ENCODE measurements at regions not wholly inside any gene's neighbourhood (a gene's known extent, or its start where the extent isn't known, plus 50 kb on each side); places are given as distances from the start of the nearest gene placed in this dataset.

DNA sequence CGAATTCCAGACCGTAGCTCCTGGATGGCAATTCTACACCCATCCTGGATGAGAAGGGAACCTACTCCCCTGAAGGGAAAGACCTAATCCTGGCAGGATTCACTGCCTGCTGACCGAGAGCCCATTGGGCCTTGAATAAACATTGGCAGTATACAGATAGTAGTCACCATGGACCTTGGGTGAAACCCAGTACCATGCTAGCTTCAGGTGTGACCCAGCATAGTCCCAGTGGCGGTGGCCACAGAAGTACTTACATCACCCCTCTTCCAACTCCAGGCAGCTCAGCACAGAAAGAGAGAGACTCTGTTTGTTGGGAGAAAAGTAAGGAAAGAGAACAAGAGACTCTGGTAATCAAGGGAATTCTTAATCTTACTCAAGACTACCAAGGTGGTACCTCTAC lies 97.2 kb upstream of the SLC13A1 start:
- no peaks in the 10 kb centered on the region for H3K9me3 ChIP-seq (ENCODE audit: low read depth, low read length)
- no peak overlapping the region for H3K27ac ChIP-seq (ENCODE audit: low read depth, low read length)
- TF ChIP-seq, protein P1, sequence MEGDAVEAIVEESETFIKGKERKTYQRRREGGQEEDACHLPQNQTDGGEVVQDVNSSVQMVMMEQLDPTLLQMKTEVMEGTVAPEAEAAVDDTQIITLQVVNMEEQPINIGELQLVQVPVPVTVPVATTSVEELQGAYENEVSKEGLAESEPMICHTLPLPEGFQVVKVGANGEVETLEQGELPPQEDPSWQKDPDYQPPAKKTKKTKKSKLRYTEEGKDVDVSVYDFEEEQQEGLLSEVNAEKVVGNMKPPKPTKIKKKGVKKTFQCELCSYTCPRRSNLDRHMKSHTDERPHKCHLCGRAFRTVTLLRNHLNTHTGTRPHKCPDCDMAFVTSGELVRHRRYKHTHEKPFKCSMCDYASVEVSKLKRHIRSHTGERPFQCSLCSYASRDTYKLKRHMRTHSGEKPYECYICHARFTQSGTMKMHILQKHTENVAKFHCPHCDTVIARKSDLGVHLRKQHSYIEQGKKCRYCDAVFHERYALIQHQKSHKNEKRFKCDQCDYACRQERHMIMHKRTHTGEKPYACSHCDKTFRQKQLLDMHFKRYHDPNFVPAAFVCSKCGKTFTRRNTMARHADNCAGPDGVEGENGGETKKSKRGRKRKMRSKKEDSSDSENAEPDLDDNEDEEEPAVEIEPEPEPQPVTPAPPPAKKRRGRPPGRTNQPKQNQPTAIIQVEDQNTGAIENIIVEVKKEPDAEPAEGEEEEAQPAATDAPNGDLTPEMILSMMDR (IDR thresholded peaks at IDR 0.05; ENCODE audit: extremely low read depth, low read depth, low read length): no peak
- H3K79me2 ChIP-seq (ENCODE audit: insufficient read depth, low read length): no peaks in the 10 kb centered on the region
- H3K4me1 ChIP-seq (ENCODE audit: insufficient read depth, low read length): no peaks in the 10 kb centered on the region
- no peak overlapping the region for H3K4me2 ChIP-seq (ENCODE audit: insufficient read depth, low read length)
- no peak for DNase-seq (ENCODE audit: insufficient read length, low spot score, missing footprints)
- no peaks in the 10 kb centered on the region for H3K27me3 ChIP-seq (ENCODE audit: insufficient read depth, low read length)
- H4K20me1 ChIP-seq (ENCODE audit: insufficient read depth, low read length): no peaks in the 10 kb centered on the region
- no peak overlapping the region for H3K4me3 ChIP-seq (ENCODE audit: insufficient read depth, low read length)
- no peak overlapping the region for H2AFZ ChIP-seq (ENCODE audit: low read length)
- no peaks in the 10 kb centered on the region for H3K36me3 ChIP-seq (ENCODE audit: insufficient read depth, low read length)

- no peaks in the 10 kb centered on the region for H3K9me3 ChIP-seq (ENCODE audit: low read depth, low read length)
- no peaks in the 10 kb centered on the region for H3K79me2 ChIP-seq (ENCODE audit: insufficient read depth, low read length)
- H3K27me3 ChIP-seq (ENCODE audit: insufficient read depth, low read length): no peaks in the 10 kb centered on the region
- no peaks in the 10 kb centered on the region for H3K36me3 ChIP-seq (ENCODE audit: insufficient read depth, low read length)
- no peak overlapping the region for H3K4me2 ChIP-seq (ENCODE audit: insufficient read depth, low read length)
- no peaks in the 10 kb centered on the region for H4K20me1 ChIP-seq (ENCODE audit: insufficient read depth, low read length)
- H3K4me1 ChIP-seq (ENCODE audit: insufficient read depth, low read length): no peaks in the 10 kb centered on the region
- no peak overlapping the region for H3K27ac ChIP-seq (ENCODE audit: low read depth, low read length)
- TF ChIP-seq, protein P1 (IDR thresholded peaks at IDR 0.05; ENCODE audit: extremely low read depth, low read depth, low read length): no peak
- no peak overlapping the region for H2AFZ ChIP-seq (ENCODE audit: low read length)
- no peak for DNase-seq (ENCODE audit: insufficient read length, low spot score, missing footprints)
- H3K4me3 ChIP-seq (ENCODE audit: insufficient read depth, low read length): no peak overlapping the region
Observed at GRCh38 chr7:123293710-123294109, 93.9 kb upstream of the SLC13A1 start.

- DNase-seq (ENCODE audit: insufficient read length, low spot score, missing footprints): no peak
- Histone ChIP-seq H3K9me3 (ENCODE audit: low read depth, low read length) (no peaks in the 10 kb centered on the region), H3K4me3 (ENCODE audit: insufficient read depth, low read length) (no peak overlapping the region), H3K4me1 (ENCODE audit: insufficient read depth, low read length) (no peaks in the 10 kb centered on the region), H4K20me1 (ENCODE audit: insufficient read depth, low read length) (no peaks in the 10 kb centered on the region), H3K79me2 (ENCODE audit: insufficient read depth, low read length) (no peaks in the 10 kb centered on the region), H3K27ac (ENCODE audit: low read depth, low read length) (no peak overlapping the region), H3K27me3 (ENCODE audit: insufficient read depth, low read length) (no peaks in the 10 kb centered on the region), H3K4me2 (ENCODE audit: insufficient read depth, low read length) (no peak overlapping the region), H2AFZ (ENCODE audit: low read length) (no peak overlapping the region), H3K36me3 (ENCODE audit: insufficient read depth, low read length) (no peaks in the 10 kb centered on the region)
- TF ChIP-seq, protein P1 (IDR thresholded peaks at IDR 0.05; ENCODE audit: extremely low read depth, low read depth, low read length): no peak
Observed at GRCh38 chr7:123292227-123292626, 92.5 kb upstream of the SLC13A1 start.

DNA sequence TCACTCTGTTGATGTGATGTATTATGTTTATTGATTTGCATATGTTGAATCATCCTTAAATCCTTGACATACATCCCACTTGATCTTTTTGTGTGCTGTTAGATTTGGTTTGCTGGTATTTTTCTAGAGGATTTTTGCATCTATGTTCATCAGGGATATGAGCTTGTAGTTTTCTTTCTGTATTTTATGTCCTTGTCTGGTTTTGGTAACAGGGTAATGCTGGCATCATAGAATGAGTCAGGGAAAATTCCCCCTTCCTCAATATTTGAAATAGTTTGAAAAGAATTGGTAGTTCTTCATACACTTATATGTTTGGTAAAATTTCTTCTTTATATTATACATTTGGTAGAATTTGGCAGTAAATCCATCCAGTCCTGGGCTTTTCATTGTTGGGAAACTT lies 89.4 kb upstream of the SLC13A1 start:
- H3K79me2 ChIP-seq (ENCODE audit: insufficient read depth, low read length): no peaks in the 10 kb centered on the region
- no peak overlapping the region for H2AFZ ChIP-seq (ENCODE audit: low read length)
- DNase-seq (ENCODE audit: insufficient read length, low spot score, missing footprints): no peak
- H3K4me3 ChIP-seq (ENCODE audit: insufficient read depth, low read length): no peak overlapping the region
- TF ChIP-seq, protein P1 (IDR thresholded peaks at IDR 0.05; ENCODE audit: extremely low read depth, low read depth, low read length): no peak
- no peaks in the 10 kb centered on the region for H3K27me3 ChIP-seq (ENCODE audit: insufficient read depth, low read length)
- no peaks in the 10 kb centered on the region for H3K9me3 ChIP-seq (ENCODE audit: low read depth, low read length)
- no peak overlapping the region for H3K27ac ChIP-seq (ENCODE audit: low read depth, low read length)
- H3K4me1 ChIP-seq (ENCODE audit: insufficient read depth, low read length): no peaks in the 10 kb centered on the region
- no peaks in the 10 kb centered on the region for H4K20me1 ChIP-seq (ENCODE audit: insufficient read depth, low read length)
- H3K4me2 ChIP-seq (ENCODE audit: insufficient read depth, low read length): no peak overlapping the region
- no peaks in the 10 kb centered on the region for H3K36me3 ChIP-seq (ENCODE audit: insufficient read depth, low read length)
